GM12891 (cell line): ENCODE measurements at regions not wholly inside any gene's neighbourhood (a gene's known extent, or its start where the extent isn't known, plus 50 kb on each side); places are given as distances from the start of the nearest gene placed in this dataset.

Experiments used
- POLR2A ChIP-seq: IDR thresholded peaks from 2 replicates; pipeline ENCODE4 v1.6.1; 2011; ENCODE audit warnings: low read depth, low read length, control low read depth
- POLR2AphosphoS5 ChIP-seq: IDR thresholded peaks from 2 replicates; pipeline ENCODE4 v1.6.1; 2011; ENCODE audit warnings: low read depth, low read length, control low read depth
- TAF1 ChIP-seq: IDR thresholded peaks from 2 replicates; pipeline ENCODE4 v1.6.1; 2011; ENCODE audit warnings: low read depth, low read length, control low read depth

DNA sequence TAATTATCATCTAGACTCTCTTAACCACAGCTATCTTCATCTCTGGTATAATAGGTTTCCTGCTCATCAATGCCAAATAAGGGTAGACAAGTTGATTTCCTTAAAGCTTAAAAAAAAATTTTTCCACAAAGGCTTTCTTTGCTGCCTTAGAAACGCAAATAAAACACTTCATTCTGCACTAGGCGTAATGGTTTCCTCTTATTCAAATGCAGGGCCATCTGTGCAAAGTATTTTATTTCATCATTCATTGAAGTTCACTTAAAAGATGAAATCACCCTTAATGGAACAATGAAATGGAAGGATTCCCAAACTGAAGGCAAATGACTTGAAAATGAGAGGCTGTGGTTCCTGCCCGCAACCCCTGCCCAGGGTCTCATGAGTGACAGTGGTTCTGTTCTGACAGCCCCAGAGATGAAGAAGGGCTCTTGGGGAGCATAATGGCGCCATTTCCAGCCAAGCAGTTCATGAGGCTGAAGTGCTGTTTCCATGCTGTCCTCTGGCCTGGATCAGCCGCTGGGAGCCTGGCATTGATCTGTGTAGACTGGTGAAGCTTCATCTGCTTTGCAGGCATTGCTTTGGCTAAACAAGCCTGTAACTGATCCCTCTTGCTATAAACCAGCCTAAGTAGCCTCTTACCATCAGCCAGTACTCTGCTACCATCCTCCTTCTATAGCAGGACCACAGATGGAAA, 276.9 kb upstream of the WWC1 start:
- TF ChIP-seq POLR2AphosphoS5: no peak
- no peak for TF ChIP-seq POLR2A
- no peak for TF ChIP-seq TAF1
